Fibroblast of lung (primary cell): ENCODE measurements at regions not wholly inside any gene's neighbourhood (a gene's known extent, or its start where the extent isn't known, plus 50 kb on each side); places are given as distances from the start of the nearest gene placed in this dataset.

Experiments used
- EZH2 ChIP-seq: IDR thresholded peaks from 2 replicates; pipeline ENCODE4 v1.5.1; 2012; ENCODE audit warnings: low read length, control low read depth, mild to moderate bottlenecking; ENCODE audit errors: missing control alignments
- TF ChIP-seq, protein P1 (sequence below), 2 donors: IDR thresholded peaks in 1 of 2; conservative IDR thresholded peaks in 1 of 2; 1 replicate in 1 of 2; 2 replicates in 1 of 2; pipeline ENCODE4 v1.5.1; 2011 to 2012; ENCODE audit warnings: low read length in 2 of 2, control low read depth in 1 of 2, inconsistent platforms in 1 of 2, low read depth in 1 of 2, mild to moderate bottlenecking in 1 of 2

- TF ChIP-seq, protein P1, sequence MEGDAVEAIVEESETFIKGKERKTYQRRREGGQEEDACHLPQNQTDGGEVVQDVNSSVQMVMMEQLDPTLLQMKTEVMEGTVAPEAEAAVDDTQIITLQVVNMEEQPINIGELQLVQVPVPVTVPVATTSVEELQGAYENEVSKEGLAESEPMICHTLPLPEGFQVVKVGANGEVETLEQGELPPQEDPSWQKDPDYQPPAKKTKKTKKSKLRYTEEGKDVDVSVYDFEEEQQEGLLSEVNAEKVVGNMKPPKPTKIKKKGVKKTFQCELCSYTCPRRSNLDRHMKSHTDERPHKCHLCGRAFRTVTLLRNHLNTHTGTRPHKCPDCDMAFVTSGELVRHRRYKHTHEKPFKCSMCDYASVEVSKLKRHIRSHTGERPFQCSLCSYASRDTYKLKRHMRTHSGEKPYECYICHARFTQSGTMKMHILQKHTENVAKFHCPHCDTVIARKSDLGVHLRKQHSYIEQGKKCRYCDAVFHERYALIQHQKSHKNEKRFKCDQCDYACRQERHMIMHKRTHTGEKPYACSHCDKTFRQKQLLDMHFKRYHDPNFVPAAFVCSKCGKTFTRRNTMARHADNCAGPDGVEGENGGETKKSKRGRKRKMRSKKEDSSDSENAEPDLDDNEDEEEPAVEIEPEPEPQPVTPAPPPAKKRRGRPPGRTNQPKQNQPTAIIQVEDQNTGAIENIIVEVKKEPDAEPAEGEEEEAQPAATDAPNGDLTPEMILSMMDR (conservative IDR thresholded peaks at IDR 0.05 in 1 of 2, IDR thresholded peaks at IDR 0.05 in 1 of 2; ENCODE audit: low read depth in 1 of 2, low read length in 2 of 2): no peak
- TF ChIP-seq EZH2: no peak
Measured at GRCh38 chr4:40684404-40684803, 54.7 kb upstream of the RBM47 start.
